GM13976 (cell line): ENCODE measurements at regions not wholly inside any gene's neighbourhood (a gene's known extent, or its start where the extent isn't known, plus 50 kb on each side); places are given as distances from the start of the nearest gene placed in this dataset.

Experiments used
- DNase-seq: peaks from one replicate; pipeline ENCODE4 v3.0.0; 2012; ENCODE audit warnings: low spot score
- CTCF ChIP-seq: IDR thresholded peaks from 2 replicates; pipeline ENCODE4 v1.5.1; 2012; ENCODE audit warnings: borderline replicate concordance, mild to moderate bottlenecking; ENCODE audit not compliant: insufficient read depth; ENCODE audit errors: extremely low read depth, missing control alignments, control extremely low read depth
- in situ Hi-C: fragments of 300-500 bp; cut with MboI; formaldehyde crosslinking; loops from one replicate; pipeline ENCODE4 v1.12.0; 2022; ENCODE audit warnings: low sequenced_read_pairs, mixed read lengths, inconsistent platforms; ENCODE audit not compliant: unreplicated experiment

DNA sequence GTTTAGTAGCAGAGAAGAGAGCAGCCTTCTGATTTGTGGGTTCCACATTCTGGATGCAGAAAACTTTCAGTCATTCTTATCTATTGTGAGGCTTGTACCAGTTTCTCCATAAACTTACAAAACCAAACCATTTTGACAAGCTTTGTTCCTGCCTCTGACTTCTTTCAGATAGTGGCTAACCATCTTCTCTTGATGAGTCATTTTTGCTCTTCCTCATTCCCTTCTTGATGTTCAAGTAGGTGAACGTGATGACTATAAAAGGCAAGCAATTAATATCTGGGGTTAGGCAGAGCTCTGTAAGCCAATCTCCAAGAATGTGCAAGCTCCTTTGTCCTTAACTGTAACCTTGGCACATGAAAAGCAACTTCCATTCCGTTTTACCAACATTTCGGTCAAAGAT lies 2083.1 kb upstream of the PIK3C3 start:
- no peak for DNase-seq
- in situ Hi-C loops = no loop called here
- no peak for TF ChIP-seq CTCF

GRCh38 chr18:39870591-39870990 lies 2084.4 kb upstream of the PIK3C3 start:
- DNase-seq = no peak
- in situ Hi-C loops = no loop called here
- TF ChIP-seq CTCF = no peak

- in situ Hi-C loops = no loop called here
- no peak for TF ChIP-seq CTCF
- no peak for DNase-seq
These were observed 2091.1 kb upstream of the PIK3C3 start for GRCh38 chr18:39863916-39864315.

- in situ Hi-C loops = no loop called here
- no peak for TF ChIP-seq CTCF
- DNase-seq = no peak
These were observed 2092.7 kb upstream of the PIK3C3 start for GRCh38 chr18:39862341-39862740.

DNA sequence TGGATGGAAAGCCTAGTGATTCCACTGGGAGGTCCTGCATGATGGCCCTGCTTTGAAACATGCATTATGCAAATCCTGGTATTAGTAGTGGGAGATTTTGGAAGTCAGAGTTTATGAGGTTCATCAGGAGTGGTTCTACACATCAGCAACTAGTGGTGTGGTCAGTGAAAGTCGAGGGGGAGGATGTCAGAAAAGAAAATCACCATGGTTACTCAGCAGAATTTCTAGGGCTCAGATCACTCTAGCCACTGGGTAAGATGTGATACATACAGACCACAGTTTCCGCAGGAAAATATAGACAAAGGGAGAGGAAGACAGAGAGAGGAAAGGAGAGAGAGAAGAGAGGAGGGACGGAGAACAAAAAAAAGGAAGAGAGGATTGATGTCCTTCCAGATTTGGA lies 2100.7 kb upstream of the PIK3C3 start:
- in situ Hi-C loops = no loop called here
- no peak for TF ChIP-seq CTCF
- no peak for DNase-seq

DNA sequence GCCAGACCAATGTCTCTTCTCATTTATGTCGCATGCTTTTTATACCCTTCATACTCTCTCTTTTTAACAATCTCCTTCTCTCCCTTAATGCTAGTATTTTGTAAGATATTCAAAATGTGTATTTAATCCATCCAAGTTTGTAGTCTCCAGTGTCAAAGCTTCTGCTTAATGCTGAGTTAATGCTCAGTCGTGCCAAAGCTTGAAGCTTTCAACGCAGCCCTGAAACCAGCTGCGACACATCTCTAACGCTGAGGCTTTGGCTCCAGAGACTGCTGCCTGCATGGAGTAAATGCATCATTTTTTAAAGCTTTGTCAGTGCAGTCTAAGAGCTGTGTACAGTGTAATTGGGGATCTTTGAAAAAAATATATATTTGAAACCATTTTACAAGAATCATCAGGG lies 2108.8 kb upstream of the PIK3C3 start:
- in situ Hi-C loops = no loop called here
- DNase-seq = no peak
- no peak for TF ChIP-seq CTCF

DNA sequence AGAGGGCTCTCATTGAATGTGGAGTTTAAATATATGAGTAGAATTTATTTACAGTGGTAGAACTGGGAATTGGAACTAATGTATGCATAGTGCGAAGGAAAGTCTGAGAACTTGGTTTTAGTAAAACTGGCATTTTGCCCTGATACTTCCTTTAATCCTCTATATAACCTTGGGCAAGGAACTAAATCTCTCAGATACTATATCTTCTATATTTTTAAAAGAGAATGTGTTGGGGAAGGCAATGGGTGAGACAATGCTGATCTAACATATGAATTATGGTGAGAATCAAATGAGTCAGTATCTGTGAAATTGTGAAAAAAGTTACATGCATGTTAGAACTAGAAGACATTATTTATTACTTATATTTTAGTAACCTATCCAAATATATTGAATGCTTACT lies 2109.4 kb upstream of the PIK3C3 start:
- no peak for DNase-seq
- no peak for TF ChIP-seq CTCF
- in situ Hi-C loops = no loop called here
